Astrocyte (in vitro differentiated cells and primary cell): ENCODE measurements at regions not wholly inside any gene's neighbourhood (a gene's known extent, or its start where the extent isn't known, plus 50 kb on each side); places are given as distances from the start of the nearest gene placed in this dataset.

Source experiments
- DNase-seq: peaks from one replicate; pipeline ENCODE4 v3.0.0-alpha.2; 2010; ENCODE audit warnings: low read depth
- FAIRE-seq: peaks from 2 replicates; lab custom pipeline; 2011; peaks lifted over from hg19 to GRCh38; lab: Jason Lieb, UNC
- H2AFZ ChIP-seq: 2 replicates; pipeline ENCODE4 v1.6.0; 2012; ENCODE audit warnings: low read depth, low read length, inconsistent platforms
- H3K27ac ChIP-seq: 2 replicates; pipeline ENCODE4 v1.5.1; 2011; ENCODE audit warnings: low read depth, low read length, inconsistent platforms
- H3K27me3 ChIP-seq: 2 replicates; pipeline ENCODE4 v1.6.0; 2011; ENCODE audit warnings: low read length, inconsistent platforms; ENCODE audit not compliant: insufficient read depth
- H3K36me3 ChIP-seq: 2 replicates; pipeline ENCODE4 v1.5.1; 2011; ENCODE audit warnings: low read length, inconsistent platforms; ENCODE audit not compliant: insufficient read depth
- H3K4me1 ChIP-seq: 2 replicates; pipeline ENCODE4 v1.5.1; 2011; ENCODE audit warnings: low read length, inconsistent platforms; ENCODE audit not compliant: insufficient read depth
- H3K4me2 ChIP-seq: 2 replicates; pipeline ENCODE4 v1.6.0; 2012; ENCODE audit warnings: low read length, inconsistent platforms
- H3K4me3 ChIP-seq: 2 replicates; pipeline ENCODE4 v1.5.1; 2011; ENCODE audit warnings: low read depth, mild to moderate bottlenecking, low read length, inconsistent platforms; ENCODE audit not compliant: insufficient read depth
- H3K79me2 ChIP-seq: 2 replicates; pipeline ENCODE4 v1.6.0; 2012; ENCODE audit warnings: mild to moderate bottlenecking, low read length, inconsistent platforms; ENCODE audit not compliant: insufficient read depth
- H3K9ac ChIP-seq: 2 replicates; pipeline ENCODE4 v1.6.0; 2012; ENCODE audit warnings: mild to moderate bottlenecking, low read length, inconsistent platforms
- H3K9me3 ChIP-seq: 2 replicates; pipeline ENCODE4 v1.5.1; 2012; ENCODE audit warnings: low read depth, mild to moderate bottlenecking, low read length, inconsistent platforms; ENCODE audit not compliant: insufficient read depth
- H4K20me1 ChIP-seq: 2 replicates; pipeline ENCODE4 v1.6.0; 2012; ENCODE audit warnings: low read length, inconsistent platforms; ENCODE audit not compliant: insufficient read depth
- H3K27ac Mint-ChIP-seq: one replicate; pipeline ENCODE4 v1.8.0; 2021; ENCODE audit warnings: mild to moderate bottlenecking, mixed read lengths; ENCODE audit not compliant: unreplicated experiment
- H3K27me3 Mint-ChIP-seq: one replicate; pipeline ENCODE4 v1.8.0; 2021; ENCODE audit warnings: low read depth, mixed read lengths; ENCODE audit not compliant: unreplicated experiment
- H3K36me3 Mint-ChIP-seq: one replicate; pipeline ENCODE4 v1.8.0; 2021; ENCODE audit warnings: low read depth, mixed read lengths; ENCODE audit not compliant: unreplicated experiment
- H3K4me1 Mint-ChIP-seq: one replicate; pipeline ENCODE4 v1.8.0; 2021; ENCODE audit warnings: low read depth, mixed read lengths; ENCODE audit not compliant: unreplicated experiment
- H3K4me3 Mint-ChIP-seq: one replicate; pipeline ENCODE4 v1.8.0; 2021; ENCODE audit warnings: mild to moderate bottlenecking, moderate library complexity, mixed read lengths; ENCODE audit not compliant: unreplicated experiment
- H3K9me3 Mint-ChIP-seq: one replicate; pipeline ENCODE4 v1.8.0; 2021; ENCODE audit warnings: mild to moderate bottlenecking, mixed read lengths; ENCODE audit not compliant: unreplicated experiment
- CTCF ChIP-seq: IDR thresholded peaks from 2 replicates; pipeline ENCODE4 v1.5.1; 2011; ENCODE audit warnings: low read depth, mild to moderate bottlenecking, inconsistent platforms, low read length, moderate library complexity; ENCODE audit not compliant: insufficient read depth
- EZH2 ChIP-seq: IDR thresholded peaks from 2 replicates; pipeline ENCODE4 v1.6.1; 2012; ENCODE audit warnings: mild to moderate bottlenecking, low read length, inconsistent platforms; ENCODE audit not compliant: insufficient read depth

DNA sequence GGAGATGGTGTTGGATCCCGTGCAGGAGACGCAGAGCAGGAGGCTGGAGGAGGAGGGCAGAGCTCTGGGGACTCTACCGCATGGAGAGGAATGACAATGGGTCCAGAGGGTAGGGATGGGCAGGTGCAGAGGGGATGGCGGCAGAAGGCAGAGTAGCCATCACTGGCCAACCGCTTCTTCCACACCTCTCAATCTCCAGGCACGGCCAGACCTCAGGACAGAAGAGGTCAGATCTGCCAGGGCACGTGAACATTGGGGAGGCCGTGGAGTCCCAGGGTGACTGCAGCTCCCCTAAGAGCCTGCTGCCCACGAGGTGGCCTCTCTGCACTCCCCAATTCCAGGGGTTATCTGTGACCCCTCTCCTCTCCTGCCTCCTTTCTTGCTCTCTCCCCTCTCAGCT, 162.7 kb upstream of the HDAC4 start:
- no peak overlapping the region for H2AFZ ChIP-seq
- Mint-ChIP-seq H3K36me3 (no peaks in the 10 kb centered on the region), H3K27me3 (peaks cover 23% of the 10 kb centered on the region), H3K27ac (no peak overlapping the region), H3K9me3 (no peaks in the 10 kb centered on the region), H3K4me1 (peaks cover 2% of the 10 kb centered on the region), H3K4me3 (no peak overlapping the region)
- TF ChIP-seq CTCF = no peak
- no peak for TF ChIP-seq EZH2
- peaks cover 2% of the 10 kb centered on the region for H3K9me3 ChIP-seq
- no peak overlapping the region for H3K4me3 ChIP-seq
- no peak for FAIRE-seq
- H3K4me2 ChIP-seq = no peak overlapping the region
- DNase-seq = no peak
- no peaks in the 10 kb centered on the region for H4K20me1 ChIP-seq
- H3K27me3 ChIP-seq = no peaks in the 10 kb centered on the region
- no peaks in the 10 kb centered on the region for H3K36me3 ChIP-seq
- no peaks in the 10 kb centered on the region for H3K4me1 ChIP-seq
- H3K27ac ChIP-seq = no peak overlapping the region
- H3K79me2 ChIP-seq = no peaks in the 10 kb centered on the region
- H3K9ac ChIP-seq = no peak overlapping the region

GRCh38 chr2:239561446-239562001, 160.7 kb upstream of the HDAC4 start:
- peaks cover 2% of the 10 kb centered on the region for H3K4me1 Mint-ChIP-seq
- no peaks in the 10 kb centered on the region for H3K79me2 ChIP-seq
- DNase-seq (no peak), FAIRE-seq (no peak)
- no peaks in the 10 kb centered on the region for H4K20me1 ChIP-seq
- H3K9me3 ChIP-seq = peaks cover 2% of the 10 kb centered on the region
- H3K27me3 Mint-ChIP-seq = peaks cover 23% of the 10 kb centered on the region
- no peak overlapping the region for H3K27ac ChIP-seq
- H3K9ac ChIP-seq = no peak overlapping the region
- H3K36me3 Mint-ChIP-seq = no peaks in the 10 kb centered on the region
- no peaks in the 10 kb centered on the region for H3K36me3 ChIP-seq
- H3K4me3 Mint-ChIP-seq = no peak overlapping the region
- H3K27ac Mint-ChIP-seq = no peak overlapping the region
- TF ChIP-seq EZH2 (no peak), CTCF (no peak)
- H3K4me1 ChIP-seq = no peaks in the 10 kb centered on the region
- no peak overlapping the region for H3K4me3 ChIP-seq
- H2AFZ ChIP-seq = no peak overlapping the region
- H3K4me2 ChIP-seq = no peak overlapping the region
- no peaks in the 10 kb centered on the region for H3K27me3 ChIP-seq
- H3K9me3 Mint-ChIP-seq = no peaks in the 10 kb centered on the region

- no peak overlapping the region for H3K4me2 ChIP-seq
- TF ChIP-seq CTCF (no peak), EZH2 (no peak)
- no peaks in the 10 kb centered on the region for H4K20me1 ChIP-seq
- no peak overlapping the region for H2AFZ ChIP-seq
- Mint-ChIP-seq H3K27ac (no peak overlapping the region), H3K9me3 (no peaks in the 10 kb centered on the region), H3K4me1 (peaks cover 2% of the 10 kb centered on the region), H3K27me3 (peaks cover 25% of the 10 kb centered on the region), H3K36me3 (no peaks in the 10 kb centered on the region), H3K4me3 (no peak overlapping the region)
- H3K27me3 ChIP-seq = no peaks in the 10 kb centered on the region
- FAIRE-seq (no peak), DNase-seq (no peak)
- no peaks in the 10 kb centered on the region for H3K36me3 ChIP-seq
- H3K4me1 ChIP-seq = no peaks in the 10 kb centered on the region
- no peak overlapping the region for H3K9ac ChIP-seq
- no peak overlapping the region for H3K4me3 ChIP-seq
- no peak overlapping the region for H3K27ac ChIP-seq
- no peaks in the 10 kb centered on the region for H3K79me2 ChIP-seq
- H3K9me3 ChIP-seq = peaks cover 2% of the 10 kb centered on the region
These were observed 158.8 kb upstream of the HDAC4 start for GRCh38 chr2:239559417-239560261.
